NCI-H2081 treated with DMSO at 0.1 percent for 48 hours (cell line): ENCODE measurements at regions not wholly inside any gene's neighbourhood (a gene's known extent, or its start where the extent isn't known, plus 50 kb on each side); places are given as distances from the start of the nearest gene placed in this dataset.
A peak's percentile ranks its signal among the peaks of the same experiment; 100 is the strongest.
"Not testable (repeated sequence)": the region's sequence is repeated elsewhere in the genome, so short reads cannot be mapped to it uniquely, and the experiment has no call there.

ENCODE experiments used
- DNase-seq: peaks from one replicate; lab custom pipeline; 2025; lab: John Stamatoyannopoulos, UW

- DNase-seq: no peak
These were observed 363.3 kb downstream of the TYW1 start for GRCh38 chr7:67359900-67360299.

GRCh38 chr7:67361150-67361549, 364.5 kb downstream of the TYW1 start:
- no peak for DNase-seq

- DNase-seq: no peak
These were observed 367.9 kb downstream of the TYW1 start for GRCh38 chr7:67364441-67365017.

- peak; percentile 55 for DNase-seq
These were observed 375.0 kb downstream of the TYW1 start for GRCh38 chr7:67371429-67372305.

- not testable (repeated sequence) for DNase-seq
These were observed 376.8 kb downstream of the TYW1 start for GRCh38 chr7:67373389-67373788.

GRCh38 chr7:67375427-67375826, 378.8 kb downstream of the TYW1 start:
- DNase-seq: no peak

GRCh38 chr7:67377939-67378862, 381.6 kb downstream of the TYW1 start:
- peak; percentile 47 for DNase-seq

GRCh38 chr7:67380326-67380725, 383.7 kb downstream of the TYW1 start:
- DNase-seq: no peak

GRCh38 chr7:67380858-67381257, 384.2 kb downstream of the TYW1 start:
- DNase-seq: no peak

GRCh38 chr7:67387851-67388250, 391.2 kb downstream of the TYW1 start:
- DNase-seq: no peak

- DNase-seq: no peak
These were observed 394.5 kb downstream of the TYW1 start for GRCh38 chr7:67391168-67391567.

- no peak for DNase-seq
These were observed 396.2 kb downstream of the TYW1 start for GRCh38 chr7:67392596-67393438.

GRCh38 chr7:67393903-67394302, 397.3 kb downstream of the TYW1 start:
- no peak for DNase-seq

GRCh38 chr7:67398916-67399315, 402.3 kb downstream of the TYW1 start:
- DNase-seq: no peak

GRCh38 chr7:67401492-67401891, 404.9 kb downstream of the TYW1 start:
- DNase-seq: no peak

- DNase-seq: no peak
These were observed 405.6 kb downstream of the TYW1 start for GRCh38 chr7:67402280-67402679.

- DNase-seq: no peak
These were observed 410.3 kb downstream of the TYW1 start for GRCh38 chr7:67406976-67407375.

GRCh38 chr7:67407392-67408071, 410.9 kb downstream of the TYW1 start:
- no peak for DNase-seq

- DNase-seq: no peak
These were observed 411.5 kb downstream of the TYW1 start for GRCh38 chr7:67408109-67408508.

- DNase-seq: no peak
These were observed 417.0 kb downstream of the TYW1 start for GRCh38 chr7:67413670-67414069.

GRCh38 chr7:67414858-67415257, 418.2 kb downstream of the TYW1 start:
- DNase-seq: no peak
